ENCODE measurements at regions not wholly inside any gene's neighbourhood (a gene's known extent, or its start where the extent isn't known, plus 50 kb on each side); places are given as distances from the start of the nearest gene placed in this dataset.

DNA sequence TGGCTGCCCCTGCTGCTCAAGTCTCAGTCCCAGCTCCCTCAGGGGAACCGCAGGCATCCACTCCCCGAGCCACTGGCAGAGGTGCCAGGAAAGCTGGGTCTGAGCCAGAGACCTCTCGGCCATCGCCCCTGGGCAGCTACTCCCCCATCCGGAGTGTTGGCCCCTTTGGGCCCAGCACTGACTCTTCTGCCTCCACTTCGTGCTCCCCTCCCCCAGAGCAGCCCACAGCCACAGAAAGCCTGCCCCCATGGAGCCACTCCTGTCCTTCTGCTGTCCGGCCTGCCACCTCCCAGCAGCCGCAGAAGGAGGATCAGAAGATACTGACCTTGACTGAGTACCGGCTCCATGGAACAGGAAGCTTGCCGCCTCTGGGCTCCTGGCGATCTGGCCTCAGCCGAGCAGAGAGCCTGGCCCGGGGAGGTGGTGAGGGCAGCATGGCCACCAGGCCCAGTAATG lies 49.8 kb upstream of the TESK1 start:
- no peak for TF ChIP-seq REST (IDR thresholded peaks at IDR 0.05; ENCODE audit: borderline replicate concordance)
- no peak for TF ChIP-seq TAF1 (IDR thresholded peaks at IDR 0.05; ENCODE audit: low read depth)
- no peak for TF ChIP-seq CTCF (IDR thresholded peaks at IDR 0.05; ENCODE audit: poor library complexity, severe bottlenecking)
- TF ChIP-seq EZH2 (IDR thresholded peaks at IDR 0.05; ENCODE audit: borderline replicate concordance, insufficient read depth, low read length, poor library complexity, severe bottlenecking): no peak
- TF ChIP-seq EP300 (conservative IDR thresholded peaks at IDR 0.05; ENCODE audit: poor library complexity, severe bottlenecking): no peak
